Right lung (tissue), 2 donors: ENCODE measurements at regions not wholly inside any gene's neighbourhood (a gene's known extent, or its start where the extent isn't known, plus 50 kb on each side); places are given as distances from the start of the nearest gene placed in this dataset.
"Not testable (repeated sequence)": the region's sequence is repeated elsewhere in the genome, so short reads cannot be mapped to it uniquely, and the experiment has no call there.

Source experiments
- DNase-seq, 2 donors: peaks; one replicate each; pipeline ENCODE4 v3.0.0-alpha.2; 2013

DNA sequence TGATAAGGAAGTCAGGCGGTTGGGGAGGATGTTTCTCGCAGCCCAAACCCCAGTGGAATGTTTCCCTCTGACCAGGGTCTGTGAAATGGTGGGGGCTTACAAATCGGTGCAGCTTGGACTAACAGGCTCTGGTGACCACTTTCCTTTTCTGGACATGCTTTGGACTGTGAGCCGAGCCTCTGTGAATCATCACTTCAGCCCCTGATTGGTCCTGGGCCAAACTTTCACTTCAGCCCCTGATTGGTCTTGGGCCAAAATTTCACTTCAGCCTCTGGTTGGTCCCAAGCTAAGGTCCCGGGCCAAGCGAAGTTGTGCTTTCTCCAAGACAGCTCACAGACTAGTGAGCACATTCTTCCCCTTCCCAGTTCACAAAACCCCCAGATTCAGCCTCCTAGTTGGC is 223.7 kb upstream of the ANKRD20A1 start:
- DNase-seq: not testable (repeated sequence)

DNA sequence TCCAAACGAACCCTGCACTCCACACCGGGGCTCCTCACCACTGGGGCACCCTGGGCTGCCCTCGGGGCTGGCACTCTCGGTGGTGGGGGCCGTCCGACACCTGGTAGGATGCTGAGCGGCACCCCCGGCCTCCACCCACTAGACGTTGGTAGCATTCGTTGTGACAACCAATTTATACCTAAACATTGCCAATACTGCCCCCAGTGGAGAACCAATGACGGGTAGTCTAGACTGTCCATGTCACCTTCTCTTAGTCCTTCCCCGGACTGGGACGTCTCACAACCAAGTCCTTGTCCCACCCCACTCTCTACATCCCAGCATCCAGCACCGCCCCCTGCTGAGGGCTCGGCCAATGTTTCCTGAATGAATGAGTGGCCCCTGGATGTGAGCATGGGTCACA is 246.8 kb upstream of the ANKRD20A1 start:
- not testable (repeated sequence) for DNase-seq

DNA sequence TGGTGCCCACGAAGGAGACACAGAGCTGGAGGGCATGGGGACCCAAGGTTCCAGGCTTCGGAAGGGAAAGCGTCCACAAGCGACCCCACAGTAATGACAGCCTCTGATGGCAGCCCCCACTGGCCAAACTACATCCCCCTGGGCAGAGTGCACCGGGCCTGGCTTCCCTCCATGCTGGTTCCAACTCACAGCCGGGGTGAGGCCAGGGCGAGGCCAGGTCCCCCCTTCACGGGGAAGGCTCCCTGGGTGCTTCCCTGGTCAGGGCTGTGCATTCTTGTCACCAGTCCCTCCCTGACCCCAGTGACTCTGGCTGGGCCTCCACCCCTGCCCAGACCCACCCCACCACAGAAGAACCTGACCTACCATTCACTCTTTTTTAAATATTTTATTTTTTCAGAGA is 248.9 kb upstream of the ANKRD20A1 start:
- not testable (repeated sequence) for DNase-seq

DNA sequence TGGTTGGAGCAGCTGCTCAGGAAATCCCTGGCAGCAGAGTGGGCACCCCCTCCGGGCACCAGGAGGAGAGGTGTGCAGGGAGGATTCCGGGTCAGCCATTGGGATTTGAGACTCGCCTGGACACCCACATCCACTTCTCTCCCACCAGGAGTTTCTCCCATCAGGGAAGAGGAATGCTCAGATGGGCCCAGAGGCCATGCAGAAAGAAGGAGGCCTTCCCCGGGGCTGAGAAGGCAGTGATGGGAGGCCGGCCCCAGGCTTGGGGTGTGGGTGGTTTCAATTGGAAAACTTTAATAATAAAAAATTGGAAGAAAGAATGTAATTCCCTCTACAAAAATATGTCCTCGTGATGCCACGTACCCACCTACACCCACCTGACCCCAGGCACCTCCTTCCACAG is 249.3 kb upstream of the ANKRD20A1 start:
- not testable (repeated sequence) for DNase-seq

DNA sequence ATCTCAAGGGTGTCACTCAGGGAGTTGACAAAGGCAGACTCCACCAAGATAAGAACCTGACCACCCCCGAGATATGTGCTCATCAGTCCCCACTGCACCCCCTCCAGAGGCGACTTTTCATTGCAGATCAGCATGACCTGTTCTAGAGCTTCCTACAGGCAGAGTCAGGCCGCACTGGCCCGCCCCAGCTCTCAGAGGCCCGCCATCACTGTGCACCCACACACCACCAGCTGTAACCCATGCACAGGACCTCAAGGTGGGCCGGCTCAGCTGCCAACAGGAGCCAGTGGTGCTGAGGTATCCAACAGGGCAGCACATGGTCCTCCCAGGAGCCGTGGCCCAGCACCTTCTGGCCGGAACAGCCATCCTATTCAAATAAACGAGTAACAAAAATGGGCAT is 253.6 kb upstream of the ANKRD20A1 start:
- DNase-seq: not testable (repeated sequence)

DNA sequence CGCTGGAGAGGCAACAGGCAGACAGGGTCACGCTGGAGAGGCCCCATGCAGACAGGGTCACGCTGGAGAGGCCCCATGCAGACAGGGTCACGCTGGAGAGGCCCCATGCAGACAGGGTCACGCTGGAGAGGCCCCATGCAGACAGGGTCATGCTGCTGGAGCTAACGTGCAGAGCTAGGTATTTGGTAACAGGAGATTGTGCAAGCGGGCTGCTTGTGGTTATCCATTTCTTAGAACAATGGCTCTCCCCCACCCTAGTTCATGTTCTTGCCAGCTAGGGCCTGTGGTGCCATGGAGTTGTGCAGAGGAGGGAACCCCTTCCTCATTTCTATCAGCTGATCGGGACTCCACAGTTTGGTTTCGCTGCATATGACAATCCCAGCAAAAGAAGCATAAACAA is 255.1 kb upstream of the ANKRD20A1 start:
- not testable (repeated sequence) for DNase-seq

DNA sequence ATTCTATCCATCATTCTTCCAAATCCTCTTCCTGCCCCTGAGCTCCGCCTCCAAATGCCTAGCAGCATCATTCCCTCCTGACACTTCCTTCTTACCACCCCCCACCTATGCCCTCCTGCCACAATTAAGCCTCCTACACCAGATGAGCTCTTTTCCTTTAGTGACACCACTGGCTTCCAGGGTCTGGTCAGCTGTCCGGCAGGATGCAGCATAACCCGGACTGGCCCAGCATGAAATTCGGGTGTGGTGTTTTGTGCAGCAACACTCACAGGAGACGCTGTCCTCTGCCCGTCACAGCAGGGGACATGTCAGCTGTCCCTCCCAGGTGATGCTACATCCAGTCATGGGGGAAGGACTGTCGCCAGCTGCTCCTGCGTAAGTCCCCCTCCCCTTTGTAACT is 266.3 kb upstream of the ANKRD20A1 start:
- DNase-seq: not testable (repeated sequence)

DNA sequence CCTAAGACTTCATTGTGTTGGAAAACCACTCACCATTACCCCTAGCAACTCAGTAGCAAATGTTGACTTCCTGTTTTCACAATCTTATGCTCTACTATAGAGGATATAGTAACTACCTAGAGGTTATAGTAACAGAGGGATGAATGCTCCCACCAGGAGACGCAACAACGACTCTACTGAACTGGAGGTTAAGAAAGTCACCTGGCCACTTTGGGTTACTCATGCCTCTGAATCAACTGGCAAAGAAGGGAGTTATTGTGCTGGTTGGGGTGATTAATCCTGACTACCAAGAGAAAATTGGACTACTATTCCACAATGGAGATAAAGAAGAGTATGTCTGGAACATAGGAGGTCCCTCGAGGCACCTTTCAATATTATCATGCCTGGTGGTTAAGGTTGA is 302.9 kb upstream of the ANKRD20A1 start:
- DNase-seq: not testable (repeated sequence)

DNA sequence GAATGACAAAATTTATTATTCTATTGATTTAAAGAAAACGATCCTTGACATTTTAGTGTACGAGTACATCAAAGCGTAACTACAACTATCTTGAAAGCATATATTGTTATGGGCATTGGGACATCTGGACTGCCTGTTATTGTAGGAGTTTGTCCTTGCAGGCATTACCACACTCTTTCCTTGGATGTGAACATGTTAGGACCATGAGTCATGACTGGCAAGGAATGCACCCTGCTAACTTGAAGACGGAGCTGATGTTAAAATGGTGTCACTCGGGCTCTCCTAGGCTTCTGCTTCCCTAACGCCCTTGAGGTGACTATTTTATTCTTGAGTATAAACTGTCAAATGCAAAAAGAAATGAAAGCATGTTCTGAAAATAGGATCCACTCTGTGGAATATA is 308.7 kb upstream of the ANKRD20A1 start:
- not testable (repeated sequence) for DNase-seq

DNA sequence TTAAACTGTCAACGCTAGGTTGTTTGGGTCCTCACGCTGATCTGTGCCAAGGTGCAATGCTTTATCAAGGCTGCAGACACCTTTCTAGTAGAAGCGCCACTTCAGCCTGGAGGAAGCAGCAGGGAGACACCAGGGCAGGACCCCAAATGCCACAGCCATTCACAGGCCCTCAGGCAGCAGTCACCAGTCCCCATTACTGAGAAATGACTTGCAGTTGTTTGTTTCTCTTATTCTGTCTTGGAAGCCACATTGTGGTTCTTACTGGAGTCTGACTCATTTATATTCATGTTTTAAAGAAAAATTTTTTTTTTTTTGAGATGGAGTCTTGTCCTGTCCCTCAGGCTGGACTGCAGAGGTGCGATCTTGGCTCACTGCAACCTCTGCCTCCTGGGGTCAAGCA is 328.9 kb upstream of the ANKRD20A1 start:
- DNase-seq: not testable (repeated sequence)

DNA sequence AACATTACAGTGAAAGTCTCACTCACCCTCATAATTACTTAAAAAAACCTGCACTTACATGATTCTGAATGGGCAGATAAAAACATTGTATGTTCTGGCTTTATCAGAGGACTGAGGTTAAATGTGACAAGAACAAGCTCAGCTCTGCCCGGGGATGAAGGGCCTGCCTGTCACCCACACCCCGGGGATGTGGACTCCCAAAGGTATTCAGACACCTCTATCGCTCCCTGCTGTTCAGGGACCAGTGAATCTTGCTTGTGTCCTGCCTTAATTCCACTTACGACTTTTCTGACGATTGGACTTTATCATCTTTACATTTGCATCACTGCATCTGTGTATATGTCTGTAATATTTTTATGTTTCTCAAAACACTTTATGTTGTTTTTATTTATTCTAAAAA is 341.8 kb upstream of the ANKRD20A1 start:
- DNase-seq: not testable (repeated sequence)

DNA sequence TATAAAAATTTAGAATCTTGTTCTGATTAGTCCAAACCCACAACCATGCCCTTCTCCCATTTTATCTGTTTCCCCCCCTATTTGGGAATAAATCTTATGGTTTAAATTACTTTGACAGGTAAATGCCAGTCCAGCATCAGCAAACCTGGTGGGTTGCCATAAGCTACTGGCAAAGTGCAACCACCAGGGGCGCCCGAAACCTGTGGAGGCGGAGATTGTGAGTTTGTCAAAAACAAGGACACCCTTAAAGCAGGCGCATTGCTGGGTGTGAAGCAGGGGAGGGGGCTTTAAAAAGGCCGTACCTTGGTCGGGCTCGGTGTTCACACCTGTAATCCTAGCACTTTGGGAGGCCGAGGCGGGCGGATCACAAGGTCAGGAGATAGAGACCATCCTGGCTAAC is 344.1 kb upstream of the ANKRD20A1 start:
- DNase-seq: not testable (repeated sequence)

DNA sequence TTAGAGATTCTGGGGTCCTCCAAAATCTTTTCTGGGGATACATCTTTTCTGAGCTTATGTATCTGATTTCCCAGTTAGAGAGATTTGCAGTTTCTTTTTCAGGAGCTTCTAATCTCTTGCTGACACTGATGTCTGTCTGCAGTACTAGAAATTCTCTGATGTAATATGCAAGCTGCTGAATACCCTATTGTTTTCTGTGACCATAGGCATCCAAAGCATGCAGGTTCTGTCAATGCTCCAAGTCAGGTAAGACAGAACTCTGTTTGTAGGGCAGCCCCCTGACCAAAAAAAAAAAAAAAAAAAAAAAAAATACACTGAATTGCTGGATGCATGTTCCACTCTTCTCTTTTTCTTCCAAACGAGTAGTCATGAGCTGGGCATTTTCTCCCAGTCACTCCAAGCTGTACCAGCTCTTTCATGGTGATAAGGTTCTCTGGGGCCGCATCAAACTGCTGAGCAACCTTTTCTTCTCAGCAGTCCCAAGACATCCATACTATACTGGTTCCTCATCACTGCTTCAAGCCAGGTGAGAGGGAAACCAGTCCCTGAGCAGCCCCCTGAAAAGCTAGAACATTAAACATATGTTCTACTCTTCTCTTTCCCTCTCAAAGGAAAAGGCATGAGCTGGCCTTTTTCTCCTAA is 354.9 kb upstream of the ANKRD20A1 start:
- DNase-seq: not testable (repeated sequence)

DNA sequence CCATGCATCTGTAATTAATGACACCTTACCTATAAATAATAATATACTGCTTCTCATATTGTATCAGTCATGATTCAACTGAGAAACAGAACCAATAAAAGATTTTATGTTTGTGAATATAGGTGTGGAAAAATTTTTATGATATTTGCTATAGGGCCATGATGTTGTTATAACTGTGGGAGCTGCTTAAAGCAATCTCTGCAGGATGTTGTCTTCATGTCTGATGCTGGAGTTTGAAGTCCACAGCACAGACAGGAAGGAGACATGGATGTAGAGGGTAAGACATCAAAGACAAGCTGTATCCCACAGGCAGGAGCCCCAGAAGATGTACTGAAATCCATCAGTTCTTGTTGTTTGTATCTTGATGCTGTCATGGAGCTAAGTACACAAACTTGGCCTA is 366.7 kb upstream of the ANKRD20A1 start:
- DNase-seq: not testable (repeated sequence)

DNA sequence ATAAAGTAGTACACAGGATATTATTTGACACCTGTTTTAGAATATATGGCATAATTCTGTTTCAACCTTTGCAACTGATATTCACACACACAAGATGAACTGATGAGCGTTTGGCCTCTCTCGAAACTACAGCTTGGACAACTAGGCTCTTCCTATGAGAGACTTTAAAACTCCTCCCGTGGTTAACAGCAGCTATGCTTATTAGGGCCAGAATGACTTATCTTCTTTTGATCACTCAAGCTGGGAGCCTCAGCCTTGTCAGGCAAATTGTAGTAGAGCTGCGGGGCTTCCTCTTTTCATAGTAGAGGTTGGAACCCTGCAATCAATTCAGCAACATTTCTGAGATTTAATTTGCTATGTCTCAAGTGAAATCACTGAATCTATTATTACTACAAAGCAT is 381.3 kb upstream of the ANKRD20A1 start:
- DNase-seq: not testable (repeated sequence)

DNA sequence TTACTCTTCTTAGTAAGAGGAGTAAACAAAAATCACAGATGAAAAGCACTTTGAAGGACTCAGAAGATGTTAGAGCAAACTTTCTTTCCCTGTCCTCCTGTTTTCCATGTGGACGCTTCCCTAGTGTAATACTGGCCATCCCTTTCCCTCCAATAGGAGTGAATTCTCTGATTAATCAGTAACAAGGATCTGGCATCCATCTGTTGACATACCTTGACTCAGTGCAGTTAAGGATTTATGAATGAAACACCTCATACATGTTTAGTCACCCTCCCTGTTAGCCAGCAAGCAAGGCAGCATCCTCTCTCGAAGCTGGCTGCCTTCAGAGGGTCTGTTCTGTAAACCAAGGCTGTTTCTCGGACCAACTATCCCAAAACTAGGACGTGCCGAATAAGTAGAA is 388.0 kb upstream of the ANKRD20A1 start:
- not testable (repeated sequence) for DNase-seq

DNA sequence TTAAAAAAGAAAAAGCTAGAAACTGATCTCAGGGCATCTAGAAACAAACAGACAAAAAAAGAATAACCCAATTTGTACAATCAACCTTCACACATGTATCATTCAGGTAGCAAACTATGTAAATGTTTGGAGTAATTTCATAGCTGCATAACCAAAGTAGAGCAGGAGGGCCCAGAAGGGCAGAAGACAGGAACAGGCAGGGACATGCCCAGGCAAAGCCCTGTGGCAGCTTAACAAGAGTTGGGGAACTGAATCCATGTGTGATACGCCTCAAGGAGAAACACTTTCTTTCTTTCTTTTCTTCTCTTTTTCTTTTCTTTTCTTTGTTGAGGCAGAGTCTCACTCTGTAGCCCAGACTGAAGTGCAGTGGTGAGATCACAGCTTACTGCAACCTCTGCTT is 390.4 kb upstream of the ANKRD20A1 start:
- not testable (repeated sequence) for DNase-seq

DNA sequence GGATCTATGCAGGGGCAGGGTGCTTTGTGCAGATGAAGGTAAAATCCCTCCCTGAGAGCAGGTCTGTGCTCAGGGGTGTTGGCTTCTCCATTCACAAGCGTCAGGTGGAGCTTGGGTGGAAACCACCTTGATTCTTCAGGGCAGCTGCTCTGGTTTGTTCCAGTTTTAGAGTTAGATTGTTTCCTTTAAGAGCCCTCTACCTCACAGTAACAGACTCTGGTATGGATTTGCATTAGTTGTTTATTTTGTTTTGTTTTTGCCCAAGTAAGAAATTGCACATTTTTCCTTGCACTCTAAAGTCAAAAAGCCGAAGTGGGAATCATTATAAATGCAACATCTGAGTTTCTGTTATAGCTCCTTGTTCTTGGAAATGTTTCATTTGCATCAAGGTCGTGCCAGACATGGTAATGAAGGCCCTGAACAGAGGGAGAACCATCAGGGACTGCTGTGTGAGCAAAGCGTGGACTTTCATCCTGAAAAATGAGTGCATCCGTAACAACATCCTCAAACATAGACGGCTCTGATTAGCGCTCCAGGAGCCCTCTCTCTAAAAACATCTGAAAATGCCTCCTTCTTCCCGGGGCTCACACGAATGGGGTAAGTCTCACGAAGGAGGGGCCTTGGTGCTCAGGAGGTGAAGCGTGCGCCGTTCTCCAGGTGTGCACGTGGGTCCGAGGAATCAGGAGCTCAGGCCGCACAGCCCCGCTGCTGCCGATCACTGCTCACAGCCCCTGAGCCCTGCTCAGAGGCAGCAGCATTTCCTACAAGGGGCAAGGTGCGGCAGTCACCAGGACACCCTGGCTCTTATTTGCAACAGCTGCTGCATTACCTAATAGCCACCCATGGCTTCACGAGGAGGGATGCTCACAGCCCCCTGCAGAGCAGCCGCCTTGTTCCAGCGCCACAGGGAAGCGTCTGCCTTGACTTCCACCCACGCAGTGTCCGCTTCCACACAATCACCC is 396.7 kb upstream of the ANKRD20A1 start:
- not testable (repeated sequence) for DNase-seq

DNA sequence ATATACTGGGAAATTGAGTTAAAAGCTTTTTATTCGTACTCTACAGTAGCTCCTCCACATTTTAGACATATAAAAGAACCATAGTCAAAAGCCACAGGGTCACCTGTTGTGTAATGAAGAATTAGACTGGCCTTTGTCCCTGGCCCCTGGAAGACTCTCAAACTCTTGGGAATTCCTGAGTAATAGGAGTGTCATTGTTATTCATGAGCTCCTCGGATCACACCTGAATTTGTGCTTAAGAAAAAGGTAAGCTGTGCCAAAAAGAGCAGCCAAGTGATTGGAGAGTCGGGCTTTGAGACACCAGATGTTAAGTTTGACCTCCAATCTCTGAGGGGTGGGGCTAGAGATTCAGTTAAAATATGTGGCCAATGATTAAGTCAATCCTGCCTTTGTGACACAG is 405.8 kb upstream of the ANKRD20A1 start:
- not testable (repeated sequence) for DNase-seq

DNA sequence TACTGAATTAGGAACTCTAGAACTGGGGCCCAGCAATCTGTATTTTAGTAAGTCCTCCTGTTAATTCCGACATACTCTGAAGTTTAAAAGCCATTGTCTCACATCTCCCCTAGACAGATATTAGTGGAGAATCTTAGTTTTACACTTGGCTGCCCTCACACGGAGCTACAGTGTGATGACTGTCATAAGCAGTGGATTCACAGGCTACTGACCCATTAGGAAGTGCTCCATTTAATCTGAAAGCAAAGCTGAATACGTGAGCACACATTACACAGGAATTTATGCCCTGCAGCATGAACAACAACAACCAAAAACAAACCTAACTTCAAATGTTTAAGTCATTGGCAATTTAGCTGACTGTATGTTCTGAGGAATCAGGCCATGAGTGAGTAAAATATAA is 416.4 kb upstream of the ANKRD20A1 start:
- DNase-seq: not testable (repeated sequence)

DNA sequence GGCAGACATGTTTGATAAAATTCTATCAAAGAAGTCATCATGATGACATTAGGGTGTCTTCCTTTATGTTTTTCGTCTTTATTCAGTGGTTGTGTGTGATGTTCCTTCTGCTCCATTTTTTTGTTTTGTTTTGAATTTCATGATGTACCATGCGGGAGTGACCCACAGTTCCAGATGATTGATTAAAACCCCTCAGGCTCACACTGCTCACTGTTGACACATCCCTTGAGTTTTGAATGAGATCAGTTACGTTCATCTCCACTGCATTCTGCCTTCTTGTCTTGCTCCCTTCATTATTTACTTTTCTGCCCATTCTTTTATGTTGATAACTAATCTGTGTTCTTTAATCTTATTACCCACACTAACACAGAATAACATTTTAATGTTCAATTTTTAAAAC is 421.7 kb upstream of the ANKRD20A1 start:
- not testable (repeated sequence) for DNase-seq

DNA sequence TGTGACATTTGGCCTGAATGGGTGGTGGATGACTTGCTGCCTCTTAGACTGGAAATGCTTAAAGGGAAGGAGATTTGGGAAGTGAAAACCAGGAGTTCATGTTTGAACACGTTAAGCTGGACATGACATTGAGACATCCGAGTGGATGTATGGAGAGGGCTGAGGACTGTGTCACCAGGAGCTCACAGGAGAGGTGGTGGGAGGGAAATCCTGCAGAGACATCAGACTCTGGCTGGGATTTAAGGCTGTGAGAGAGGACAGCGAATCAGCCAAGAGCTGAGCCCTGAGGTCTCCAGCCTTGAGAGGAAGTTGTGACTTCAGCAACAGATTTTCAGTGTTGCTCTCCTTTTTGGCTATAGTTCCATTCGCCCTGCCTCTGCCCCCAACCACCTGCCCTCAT is 432.5 kb upstream of the SPATA31A3 start:
- DNase-seq: not testable (repeated sequence)
